Inflammatory macrophage treated with lipopolysaccharide for 1 hour (primary cell): ENCODE measurements at regions not wholly inside any gene's neighbourhood (a gene's known extent, or its start where the extent isn't known, plus 50 kb on each side); places are given as distances from the start of the nearest gene placed in this dataset.
"Not testable (repeated sequence)": the region's sequence is repeated elsewhere in the genome, so short reads cannot be mapped to it uniquely, and the experiment has no call there.

Source experiments
- DNase-seq, 2 donors: peaks; one replicate each; pipeline ENCODE4 v3.0.0-alpha.2; 2020 to 2022

DNA sequence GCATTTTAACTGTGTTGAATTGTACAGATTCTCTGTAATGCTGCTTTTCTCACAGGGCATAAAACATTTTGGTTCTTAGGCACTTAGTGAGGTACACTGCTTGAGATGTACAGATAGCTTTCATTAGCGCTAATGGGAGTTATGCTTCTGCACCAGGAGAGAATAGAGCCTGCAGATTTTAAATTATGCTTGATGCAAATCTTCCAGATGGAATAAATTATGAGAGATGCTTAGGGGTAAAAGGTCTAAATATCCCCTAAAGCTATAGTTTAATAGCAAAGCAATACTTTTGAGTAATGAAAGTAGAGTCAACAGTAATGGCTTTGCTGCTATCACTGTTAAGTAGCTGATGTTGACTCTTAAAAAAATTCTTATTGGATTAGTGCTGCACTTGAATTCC lies 248.9 kb downstream of the S1PR1 start:
- DNase-seq: no peak

- peak in 1 of 2 donors; percentile 9 for DNase-seq
Measured at GRCh38 chr1:101492144-101492543, 255.3 kb downstream of the S1PR1 start.

- not testable (repeated sequence) for DNase-seq
Measured at GRCh38 chr1:101493920-101494319, 257.1 kb downstream of the S1PR1 start.

DNA sequence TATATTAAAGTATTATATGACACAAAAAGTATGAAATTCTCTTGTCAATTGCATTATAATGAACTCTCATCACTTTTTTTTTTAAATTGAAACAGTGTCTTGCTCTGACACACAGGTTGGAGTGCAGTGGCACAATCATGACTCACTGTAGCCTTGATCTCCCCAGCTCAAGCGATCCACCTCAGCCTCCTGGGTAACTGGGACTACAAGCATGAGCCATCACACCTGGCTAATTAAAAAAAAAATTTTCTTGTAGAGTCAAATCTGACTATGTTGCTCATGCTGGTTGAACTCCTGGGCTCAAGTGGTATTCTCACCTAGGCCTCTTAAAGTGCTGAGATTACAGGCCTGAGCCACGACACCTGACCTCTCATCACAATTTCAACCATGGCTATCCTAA lies 259.3 kb downstream of the S1PR1 start:
- DNase-seq: no peak

GRCh38 chr1:101497881-101498559 lies 261.2 kb downstream of the S1PR1 start:
- no peak for DNase-seq

- DNase-seq: peak; percentile 10 to 36
Measured at GRCh38 chr1:101504106-101504505, 267.3 kb downstream of the S1PR1 start.

GRCh38 chr1:101505240-101505639 lies 268.4 kb downstream of the S1PR1 start:
- not testable (repeated sequence) for DNase-seq

- DNase-seq: peak; percentile 48 to 81
Measured at GRCh38 chr1:101506541-101507164, 269.8 kb downstream of the S1PR1 start.

- DNase-seq: no peak
Measured at GRCh38 chr1:101507547-101507971, 270.7 kb downstream of the S1PR1 start.

- no peak for DNase-seq
Measured at GRCh38 chr1:101508913-101509312, 272.1 kb downstream of the S1PR1 start.

DNA sequence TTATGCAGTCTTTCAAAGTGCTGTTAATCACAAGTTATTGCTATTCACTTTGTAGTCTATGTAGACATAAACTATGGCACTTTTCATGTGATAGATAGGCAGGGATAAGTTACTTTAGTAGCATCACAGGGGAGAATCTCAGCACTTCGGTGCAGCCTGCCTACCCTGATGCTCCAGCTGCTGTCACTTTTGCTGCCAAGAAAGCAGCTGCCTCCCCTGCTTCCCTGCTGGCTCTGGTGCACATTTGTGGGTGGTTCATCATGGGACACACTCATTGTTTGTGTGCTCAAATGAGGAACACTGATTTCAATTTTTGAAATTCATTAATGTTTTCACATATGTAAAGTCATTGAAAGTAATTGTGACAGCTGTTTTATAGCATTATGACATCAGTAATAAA lies 272.6 kb downstream of the S1PR1 start:
- DNase-seq: no peak

DNA sequence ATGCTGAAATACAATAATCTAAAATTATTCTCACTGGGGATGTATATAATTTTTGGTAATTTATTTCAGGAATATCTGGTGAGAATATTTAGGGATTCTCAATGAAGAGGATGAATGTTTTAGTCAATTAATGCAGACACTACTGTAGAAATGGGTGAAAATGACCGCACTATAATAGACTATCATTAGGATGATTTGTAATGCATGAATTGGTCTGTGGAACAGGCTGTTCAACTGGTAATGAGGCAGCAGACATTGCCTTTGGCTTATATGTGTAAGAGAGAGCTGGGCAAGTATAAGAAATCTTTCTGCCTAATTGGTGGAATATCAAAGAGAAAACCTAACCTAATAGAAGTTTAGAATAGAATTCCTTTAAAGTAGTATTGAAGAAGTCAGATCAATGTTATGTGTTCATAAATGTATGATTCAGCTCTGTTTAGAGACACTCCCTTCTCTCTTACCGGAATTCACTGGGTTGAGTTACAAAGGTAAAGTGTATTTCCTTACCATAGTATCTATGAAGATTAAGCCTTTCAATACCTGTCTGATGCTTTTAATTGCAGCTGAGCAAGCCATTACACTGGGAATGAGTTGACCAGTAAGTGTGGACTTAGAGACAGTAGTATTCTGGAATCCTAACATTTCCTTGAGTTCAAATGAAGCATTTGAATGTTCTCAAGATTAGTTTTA lies 274.5 kb downstream of the S1PR1 start:
- DNase-seq: no peak

DNA sequence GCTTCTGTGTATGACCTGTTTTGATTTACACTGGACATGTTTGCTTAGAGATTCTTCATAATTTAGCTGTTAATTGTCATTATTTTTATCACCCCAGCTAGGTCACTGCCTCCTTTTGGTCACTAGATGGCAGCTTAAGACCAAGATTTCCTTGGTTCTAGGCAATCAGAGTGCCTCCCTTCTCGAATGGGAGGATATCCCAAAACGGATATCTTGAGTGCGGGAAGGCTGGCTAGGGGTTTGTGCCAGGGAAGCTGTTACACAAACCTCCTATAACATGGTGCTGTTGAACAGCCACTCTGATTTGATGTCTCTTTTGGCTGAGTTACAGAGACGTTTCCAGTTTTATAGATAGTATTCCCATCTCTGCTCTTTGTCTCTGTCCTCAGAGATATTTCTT lies 283.5 kb downstream of the S1PR1 start:
- peak; percentile 12 to 48 for DNase-seq

DNA sequence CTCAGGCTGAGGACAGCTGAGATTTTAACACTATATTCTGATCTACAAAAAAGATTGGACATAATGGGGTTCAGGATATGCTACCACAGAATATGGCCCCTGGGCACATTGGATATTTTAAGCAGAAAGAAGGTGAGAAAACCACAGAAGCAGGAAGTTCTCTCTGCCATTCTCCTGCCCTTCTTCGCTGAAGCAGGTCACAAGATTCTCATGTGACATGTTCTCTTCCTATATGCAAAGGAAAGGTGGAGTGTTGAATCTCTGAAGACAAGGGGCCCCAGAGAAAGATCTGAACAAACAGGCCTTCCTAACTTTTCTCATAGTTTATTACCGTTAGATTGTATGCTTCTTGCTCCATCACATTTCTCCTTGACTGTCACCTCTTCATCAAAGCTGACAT lies 285.7 kb downstream of the S1PR1 start:
- no peak for DNase-seq

GRCh38 chr1:101526813-101527212 lies 290.0 kb downstream of the S1PR1 start:
- no peak for DNase-seq

DNA sequence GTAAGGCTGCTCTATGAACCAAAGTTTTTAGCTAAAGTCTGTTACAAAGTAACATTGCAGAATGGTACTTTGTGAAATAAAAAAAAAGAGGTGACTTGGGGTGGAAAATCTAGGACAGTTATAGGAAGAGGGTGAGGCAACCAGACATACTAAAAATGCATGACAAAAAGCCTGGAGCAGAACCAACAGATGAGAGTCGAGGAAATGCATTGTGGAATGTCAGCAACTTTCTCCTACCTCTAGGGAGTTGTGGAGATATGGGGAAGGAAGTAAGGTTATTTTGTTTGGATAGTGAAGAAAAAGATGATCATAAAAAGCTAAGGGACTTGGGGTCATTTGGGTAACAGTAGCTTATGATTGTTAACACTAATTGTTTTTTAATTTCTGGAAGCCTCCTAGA lies 295.6 kb downstream of the S1PR1 start:
- DNase-seq: no peak

DNA sequence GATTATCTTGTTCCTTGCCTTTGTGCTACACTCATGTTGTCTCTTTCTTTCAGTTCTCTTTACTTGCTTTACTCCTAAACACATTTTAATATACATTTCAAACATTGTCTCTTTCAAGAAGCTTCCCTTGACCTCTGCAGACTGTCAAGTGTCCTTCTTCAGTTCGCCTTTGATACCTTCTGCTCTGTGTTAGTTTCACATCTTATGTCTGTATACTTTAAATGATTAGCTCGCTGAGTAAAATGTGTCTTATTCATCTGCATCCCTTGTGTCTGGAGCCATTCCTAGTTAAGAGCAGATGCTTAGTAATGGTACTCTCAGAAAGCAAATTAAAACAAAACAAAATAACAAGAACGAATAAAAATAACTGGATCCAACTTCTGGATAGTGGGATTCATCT lies 303.3 kb downstream of the S1PR1 start:
- no peak for DNase-seq

DNA sequence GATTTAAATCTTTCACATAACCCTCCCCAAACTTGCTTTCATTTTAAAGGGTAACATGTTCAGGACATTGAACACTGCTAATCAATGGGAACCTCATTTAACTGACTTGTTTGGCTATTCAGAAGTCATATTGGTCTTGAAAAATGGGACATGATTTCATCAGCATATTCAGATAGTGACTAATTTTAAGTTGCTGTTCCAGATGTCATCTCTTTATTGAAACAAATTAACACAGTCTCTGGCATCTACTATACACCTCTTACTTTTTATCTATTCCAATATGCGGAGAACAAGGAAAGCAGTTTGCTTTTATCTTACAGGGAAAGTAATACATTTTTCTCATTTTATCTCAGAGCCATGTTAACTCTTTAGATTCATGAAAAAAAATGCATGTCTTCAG lies 310.1 kb downstream of the S1PR1 start:
- DNase-seq: no peak

DNA sequence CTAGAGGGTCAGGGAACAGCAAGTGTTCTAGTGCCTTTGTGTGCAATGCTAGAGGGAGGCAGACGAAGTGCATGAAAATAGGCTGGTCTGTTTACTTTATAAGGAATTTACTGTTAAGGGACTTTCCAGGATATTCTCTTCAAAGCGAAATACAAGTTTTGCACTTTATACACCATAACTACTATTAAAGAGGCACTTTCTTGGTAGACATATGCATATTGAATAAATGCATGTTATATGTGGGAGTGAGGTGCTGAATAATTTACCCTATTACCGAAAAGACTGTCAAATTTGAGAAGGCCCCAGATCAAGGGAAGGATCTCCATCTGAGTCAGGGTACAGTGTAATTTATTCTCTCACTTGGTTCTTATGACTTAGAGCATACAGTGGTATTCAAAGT lies 310.5 kb downstream of the S1PR1 start:
- DNase-seq: no peak

- no peak for DNase-seq
Measured at GRCh38 chr1:101548376-101548775, 311.6 kb downstream of the S1PR1 start.

GRCh38 chr1:101550581-101550980 lies 313.8 kb downstream of the S1PR1 start:
- no peak for DNase-seq

GRCh38 chr1:101566883-101567538 lies 330.2 kb downstream of the S1PR1 start:
- no peak for DNase-seq

- DNase-seq: peak in 1 of 2 donors; percentile 47
Measured at GRCh38 chr1:101567582-101568189, 330.9 kb downstream of the S1PR1 start.
